ENCODE measurements at regions not wholly inside any gene's neighbourhood (a gene's known extent, or its start where the extent isn't known, plus 50 kb on each side); places are given as distances from the start of the nearest gene placed in this dataset.
"Not testable (repeated sequence)": the region's sequence is repeated elsewhere in the genome, so short reads cannot be mapped to it uniquely, and the experiment has no call there.

DNA sequence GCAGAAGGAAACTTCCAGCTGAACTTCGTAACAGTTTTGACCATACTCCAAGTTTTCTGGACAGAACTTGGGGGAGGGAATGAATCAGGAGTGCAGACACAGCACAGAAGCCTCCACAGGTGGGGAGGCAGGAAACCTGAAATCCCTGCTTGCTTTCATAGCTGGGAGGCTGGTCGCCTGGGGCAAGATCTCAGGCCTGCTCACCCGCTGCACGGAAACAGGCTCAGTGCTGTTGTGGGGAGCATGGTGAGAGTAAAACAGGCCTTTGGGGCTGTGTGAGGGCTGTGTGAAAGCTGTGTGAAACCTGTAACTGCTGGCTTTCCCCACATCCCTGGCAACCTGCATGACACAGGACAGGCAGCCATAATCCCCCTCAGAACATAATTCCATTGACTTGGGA lies 85.2 kb upstream of the UFL1 start:
- Mint-ChIP-seq H3K36me3 (peaks cover 13% of the 10 kb centered on the region), H3K4me3 (no peak overlapping the region), H3K27me3 (ENCODE audit: low read depth) (no peaks in the 10 kb centered on the region), H3K27ac (no peak overlapping the region), H3K9me3 (peaks cover 53% of the 10 kb centered on the region), H3K4me1 (peaks cover 7% of the 10 kb centered on the region)
- DNase-seq (ENCODE audit: low spot score in 2 of 2, unreplicated experiment in 2 of 2) = no peak
- no peak for TF ChIP-seq CTCF (IDR thresholded peaks at IDR 0.05; ENCODE audit: unreplicated experiment)

DNA sequence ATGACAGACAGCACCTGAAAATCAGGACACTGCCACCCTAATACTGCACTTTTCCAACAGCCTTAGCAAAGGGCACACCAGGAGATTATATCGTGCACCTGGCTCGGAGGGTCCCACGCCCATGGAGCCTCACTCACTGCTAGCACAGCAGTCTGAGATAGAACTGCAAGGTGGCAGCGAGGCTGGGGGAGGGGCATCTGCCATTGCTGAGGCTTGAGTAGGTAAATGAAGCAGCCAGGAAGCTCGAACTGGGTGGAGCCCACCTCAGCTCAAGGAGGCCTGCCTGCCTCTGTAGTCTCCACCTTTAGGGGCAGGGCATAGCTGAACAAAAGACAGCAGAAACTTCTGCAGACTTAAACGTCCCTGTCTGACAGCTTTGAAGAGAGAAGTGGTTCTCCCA lies 84.4 kb upstream of the UFL1 start:
- H3K4me1 Mint-ChIP-seq; DNase-seq (ENCODE audit: low spot score in 2 of 2, unreplicated experiment in 2 of 2); H3K27me3 Mint-ChIP-seq (ENCODE audit: low read depth); H3K27ac Mint-ChIP-seq; H3K4me3 Mint-ChIP-seq: not testable (repeated sequence)
- Mint-ChIP-seq H3K36me3 (peaks cover 13% of the 10 kb centered on the region), H3K9me3 (peaks cover 48% of the 10 kb centered on the region)

GRCh38 chr6:96450082-96450769 lies 71.4 kb upstream of the UFL1 start:
- Mint-ChIP-seq H3K4me1 (peaks cover 14% of the 10 kb centered on the region), H3K27ac (peak overlapping the region; percentile 88), H3K4me3 (no peak overlapping the region), H3K9me3 (peaks cover 15% of the 10 kb centered on the region), H3K27me3 (ENCODE audit: low read depth) (no peaks in the 10 kb centered on the region), H3K36me3 (peaks cover 2% of the 10 kb centered on the region)
- no peak for TF ChIP-seq CTCF (IDR thresholded peaks at IDR 0.05; ENCODE audit: unreplicated experiment)
- no peak for DNase-seq (ENCODE audit: low spot score in 2 of 2, unreplicated experiment in 2 of 2)

DNA sequence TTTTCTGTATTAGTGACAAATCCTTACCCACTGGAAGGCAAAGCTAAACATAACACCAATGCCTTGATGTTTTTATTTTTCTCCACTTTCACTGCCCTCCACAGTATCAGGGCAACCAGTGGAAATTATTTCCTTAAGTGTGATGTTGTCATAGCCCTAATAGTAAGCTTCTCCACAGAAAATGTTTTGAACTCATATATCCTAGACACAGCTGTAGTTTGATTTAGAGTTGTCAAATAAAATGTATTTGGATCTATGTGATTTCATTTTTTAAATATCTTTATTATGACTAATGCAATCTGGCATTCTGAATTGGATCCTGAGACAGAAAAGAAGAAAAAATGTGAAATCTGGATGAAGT lies 70.9 kb upstream of the UFL1 start:
- H3K4me3 Mint-ChIP-seq = no peak overlapping the region
- no peak for DNase-seq (ENCODE audit: low spot score in 2 of 2, unreplicated experiment in 2 of 2)
- no peaks in the 10 kb centered on the region for H3K27me3 Mint-ChIP-seq (ENCODE audit: low read depth)
- H3K36me3 Mint-ChIP-seq = peaks cover 1% of the 10 kb centered on the region
- peaks cover 14% of the 10 kb centered on the region for H3K4me1 Mint-ChIP-seq
- H3K27ac Mint-ChIP-seq = peak overlapping the region; percentile 88
- no peak for TF ChIP-seq CTCF (IDR thresholded peaks at IDR 0.05; ENCODE audit: unreplicated experiment)
- H3K9me3 Mint-ChIP-seq = peaks cover 10% of the 10 kb centered on the region

GRCh38 chr6:96458771-96459170 lies 62.8 kb upstream of the UFL1 start:
- Mint-ChIP-seq H3K36me3 (no peaks in the 10 kb centered on the region), H3K9me3 (peaks cover 5% of the 10 kb centered on the region), H3K4me1 (peaks cover 8% of the 10 kb centered on the region), H3K27ac (no peak overlapping the region), H3K4me3 (no peak overlapping the region), H3K27me3 (ENCODE audit: low read depth) (no peaks in the 10 kb centered on the region)
- no peak for TF ChIP-seq CTCF (IDR thresholded peaks at IDR 0.05; ENCODE audit: unreplicated experiment)
- DNase-seq (ENCODE audit: low spot score in 2 of 2, unreplicated experiment in 2 of 2) = no peak

DNA sequence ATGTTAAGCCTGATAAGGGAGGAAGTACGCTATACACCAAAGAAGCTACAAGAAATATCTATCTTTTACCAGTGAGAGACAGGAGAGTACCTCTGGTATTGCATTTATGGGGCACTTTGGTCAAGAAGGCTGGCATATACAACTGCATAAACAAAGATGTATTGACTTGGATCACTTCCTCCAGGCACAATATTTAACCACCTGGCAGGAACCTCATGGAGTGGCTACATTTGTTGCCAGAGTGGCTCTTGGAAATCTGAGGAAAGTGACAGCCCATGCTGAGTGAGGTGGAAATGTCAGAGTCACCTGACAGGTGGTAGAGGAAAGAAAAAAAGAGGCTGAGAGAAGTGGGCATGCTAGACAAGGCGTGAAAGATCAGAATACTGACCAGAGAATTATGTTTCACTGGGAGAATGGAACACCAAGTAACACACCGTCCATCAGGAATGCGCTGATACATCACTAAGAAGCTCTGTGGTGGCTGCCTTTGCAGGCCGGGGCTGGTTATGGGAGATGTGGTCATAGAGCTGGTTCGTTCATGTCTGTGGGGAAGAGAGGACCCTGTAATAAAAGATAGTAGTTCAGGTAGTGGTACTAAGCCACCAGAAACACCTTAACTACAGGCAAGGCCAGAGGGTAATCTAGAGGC lies 61.4 kb upstream of the UFL1 start:
- H3K36me3 Mint-ChIP-seq = no peaks in the 10 kb centered on the region
- H3K27me3 Mint-ChIP-seq (ENCODE audit: low read depth) = no peaks in the 10 kb centered on the region
- peaks cover 5% of the 10 kb centered on the region for H3K9me3 Mint-ChIP-seq
- peaks cover 16% of the 10 kb centered on the region for H3K4me1 Mint-ChIP-seq
- no peak for DNase-seq (ENCODE audit: low spot score in 2 of 2, unreplicated experiment in 2 of 2)
- no peak for TF ChIP-seq CTCF (IDR thresholded peaks at IDR 0.05; ENCODE audit: unreplicated experiment)
- no peak overlapping the region for H3K4me3 Mint-ChIP-seq
- H3K27ac Mint-ChIP-seq = no peak overlapping the region
